Right atrium auricular region (tissue), 2 donors: ENCODE measurements at regions not wholly inside any gene's neighbourhood (a gene's known extent, or its start where the extent isn't known, plus 50 kb on each side); places are given as distances from the start of the nearest gene placed in this dataset.
"Not testable (repeated sequence)": the region's sequence is repeated elsewhere in the genome, so short reads cannot be mapped to it uniquely, and the experiment has no call there.

Experiments used
- DNase-seq: peaks from one replicate; pipeline ENCODE4 v3.0.0-alpha.2; 2019; ENCODE audit warnings: low spot score
- H3K27ac ChIP-seq, 2 donors: fragments of 200-600 bp; sonication (generic); 1 replicate in 1 of 2; 2 replicates in 1 of 2; pipeline ENCODE4 v1.5.1; 2016 to 2019
- H3K27me3 ChIP-seq, 2 donors: fragments of 200-600 bp; sonication (generic); one replicate each; pipeline versions ENCODE4 v1.5.1 to v1.6.0; 2017 to 2019
- H3K36me3 ChIP-seq: fragments of 200-600 bp; sonication (generic); one replicate; pipeline ENCODE4 v1.5.1; 2016
- H3K4me1 ChIP-seq, 2 donors: fragments of 200-600 bp; sonication (generic); one replicate each; pipeline versions ENCODE4 v1.5.1 to v1.6.0; 2017 to 2019
- H3K4me3 ChIP-seq, 2 donors: fragments of 200-600 bp; sonication (generic); 1 replicate in 1 of 2; 2 replicates in 1 of 2; pipeline ENCODE4 v1.5.1; 2017 to 2019; ENCODE audit warnings: mild to moderate bottlenecking in 1 of 2, moderate library complexity in 1 of 2
- H3K9me3 ChIP-seq, 2 donors: fragments of 200-600 bp; sonication (generic); one replicate each; pipeline ENCODE4 v1.5.1; 2019
- TF ChIP-seq, protein P1 (sequence below), 2 donors: fragments of 200-600 bp; sonication (generic); IDR thresholded peaks; one replicate each; pipeline ENCODE4 v1.5.1; 2019; ENCODE audit warnings: antibody characterized with exemption in 2 of 2

DNA sequence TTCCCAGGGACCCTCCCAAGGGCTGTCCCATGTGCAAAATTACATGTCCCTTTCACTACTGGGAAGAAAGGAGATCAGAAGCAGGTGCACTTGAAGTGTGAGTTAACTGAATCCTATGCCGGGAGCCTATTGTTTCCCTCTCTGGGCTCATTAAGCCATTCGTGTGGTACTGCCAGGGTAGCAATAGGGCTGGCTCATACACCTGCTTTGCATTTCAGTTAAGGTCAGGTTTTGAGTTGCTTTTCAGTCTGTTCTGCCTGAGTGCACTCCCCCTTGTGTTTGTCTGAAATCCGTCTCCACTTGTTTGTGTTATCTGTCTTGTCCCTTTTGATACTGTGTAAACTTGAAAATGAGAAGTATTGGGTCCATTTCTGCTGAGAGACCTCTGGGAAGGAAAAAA is 1232.6 kb upstream of the NRXN1 start:
- no peak for DNase-seq
- TF ChIP-seq, protein P1, sequence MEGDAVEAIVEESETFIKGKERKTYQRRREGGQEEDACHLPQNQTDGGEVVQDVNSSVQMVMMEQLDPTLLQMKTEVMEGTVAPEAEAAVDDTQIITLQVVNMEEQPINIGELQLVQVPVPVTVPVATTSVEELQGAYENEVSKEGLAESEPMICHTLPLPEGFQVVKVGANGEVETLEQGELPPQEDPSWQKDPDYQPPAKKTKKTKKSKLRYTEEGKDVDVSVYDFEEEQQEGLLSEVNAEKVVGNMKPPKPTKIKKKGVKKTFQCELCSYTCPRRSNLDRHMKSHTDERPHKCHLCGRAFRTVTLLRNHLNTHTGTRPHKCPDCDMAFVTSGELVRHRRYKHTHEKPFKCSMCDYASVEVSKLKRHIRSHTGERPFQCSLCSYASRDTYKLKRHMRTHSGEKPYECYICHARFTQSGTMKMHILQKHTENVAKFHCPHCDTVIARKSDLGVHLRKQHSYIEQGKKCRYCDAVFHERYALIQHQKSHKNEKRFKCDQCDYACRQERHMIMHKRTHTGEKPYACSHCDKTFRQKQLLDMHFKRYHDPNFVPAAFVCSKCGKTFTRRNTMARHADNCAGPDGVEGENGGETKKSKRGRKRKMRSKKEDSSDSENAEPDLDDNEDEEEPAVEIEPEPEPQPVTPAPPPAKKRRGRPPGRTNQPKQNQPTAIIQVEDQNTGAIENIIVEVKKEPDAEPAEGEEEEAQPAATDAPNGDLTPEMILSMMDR (IDR thresholded peaks at IDR 0.05) = no peak
- Histone ChIP-seq H3K27ac (no peak overlapping the region), H3K36me3 (no peaks in the 10 kb centered on the region), H3K4me1 (no peaks in the 10 kb centered on the region), H3K4me3 (no peak overlapping the region), H3K27me3 (no peaks in the 10 kb centered on the region), H3K9me3 (no peaks in the 10 kb centered on the region)

DNA sequence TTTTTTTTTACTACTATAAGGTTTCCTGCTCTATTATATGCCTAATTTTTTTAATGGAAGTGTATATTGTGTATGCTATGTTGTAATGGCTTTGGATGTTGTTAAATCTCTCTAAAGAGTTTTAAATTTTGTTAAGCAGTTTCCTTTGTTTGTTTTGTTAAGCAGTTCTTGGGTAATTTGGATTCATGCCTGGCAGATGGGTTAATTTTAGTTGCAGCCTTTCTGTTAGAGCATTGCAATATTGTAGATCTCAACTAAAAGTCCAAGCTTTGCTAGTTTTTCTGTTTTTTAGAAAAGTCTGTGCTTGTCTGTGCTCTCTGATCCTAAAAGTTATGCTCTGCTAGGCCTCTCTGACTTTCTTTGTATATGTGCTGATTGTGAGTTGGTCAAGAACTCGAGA is 1229.0 kb upstream of the NRXN1 start:
- no peaks in the 10 kb centered on the region for H3K27me3 ChIP-seq
- TF ChIP-seq, protein P1 (IDR thresholded peaks at IDR 0.05) = no peak
- no peaks in the 10 kb centered on the region for H3K9me3 ChIP-seq
- DNase-seq = no peak
- no peak overlapping the region for H3K27ac ChIP-seq
- H3K4me1 ChIP-seq = no peaks in the 10 kb centered on the region
- H3K4me3 ChIP-seq = no peak overlapping the region
- no peaks in the 10 kb centered on the region for H3K36me3 ChIP-seq

DNA sequence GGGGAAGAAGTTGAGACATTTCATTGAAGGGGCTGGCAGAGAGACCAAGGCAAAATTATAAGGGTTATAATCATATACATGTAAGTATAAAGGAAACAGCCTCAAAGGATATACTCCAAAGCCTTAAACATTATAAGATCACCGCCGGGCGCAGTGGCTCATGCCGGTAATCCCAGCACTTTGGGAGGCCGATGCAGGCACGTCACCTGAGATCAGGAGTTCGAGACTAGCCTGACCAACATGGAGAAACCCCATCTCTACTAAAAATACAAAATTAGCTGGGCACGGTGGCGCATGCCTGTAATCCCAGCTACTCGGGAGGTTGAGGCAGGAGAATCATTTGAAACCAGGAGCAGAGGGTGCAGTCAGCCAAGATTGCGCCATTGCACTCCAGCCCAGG is 1227.0 kb upstream of the NRXN1 start:
- H3K27ac ChIP-seq, H3K36me3 ChIP-seq, H3K4me3 ChIP-seq, H3K9me3 ChIP-seq, H3K27me3 ChIP-seq, H3K4me1 ChIP-seq, DNase-seq: not testable (repeated sequence)

DNA sequence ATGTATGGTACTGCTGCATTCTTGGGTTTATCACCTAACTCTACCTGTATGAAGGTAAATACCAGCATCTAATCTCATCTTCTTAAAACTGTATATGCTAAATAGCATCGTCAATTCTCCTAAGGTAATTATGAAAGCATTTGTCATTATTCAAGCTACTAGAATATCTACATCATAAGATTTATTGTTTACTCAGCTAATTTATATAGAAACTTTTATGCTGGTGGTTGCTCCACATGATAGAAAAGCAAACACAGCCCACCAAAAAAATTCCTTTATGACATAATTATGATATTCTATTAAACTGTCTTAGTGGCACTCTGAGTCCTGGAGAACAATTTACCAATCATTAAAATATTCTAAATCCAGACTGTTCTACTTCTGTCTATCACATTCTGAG is 1226.1 kb upstream of the NRXN1 start:
- DNase-seq = no peak

DNA sequence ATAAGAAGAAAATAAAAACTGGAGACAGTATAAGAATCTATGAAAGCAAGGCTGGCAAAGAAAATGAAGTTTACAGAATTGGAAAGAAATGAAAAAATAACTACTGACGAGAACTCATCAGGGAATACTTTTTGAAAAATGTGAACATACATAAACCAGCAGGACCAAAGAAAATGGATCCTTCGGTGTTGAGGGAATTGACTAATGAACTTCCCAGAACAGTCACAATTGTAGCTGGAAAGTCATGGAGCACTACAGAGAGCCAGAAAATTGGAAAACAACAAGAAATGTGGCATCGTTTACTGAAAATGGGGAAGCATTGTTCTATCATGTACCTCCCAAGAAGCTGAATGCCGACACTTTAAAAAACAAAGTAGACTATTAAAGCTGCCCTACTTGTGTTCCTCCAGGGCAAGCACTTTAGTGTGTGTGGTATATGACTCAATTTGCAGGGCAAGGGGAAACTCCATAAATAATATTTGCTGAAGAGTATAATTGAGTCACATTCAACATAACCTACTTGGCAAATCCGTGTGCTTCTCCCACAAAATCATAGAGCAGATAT is 1221.6 kb upstream of the NRXN1 start:
- Histone ChIP-seq H3K4me1 (no peaks in the 10 kb centered on the region), H3K4me3 (no peak overlapping the region), H3K9me3 (no peaks in the 10 kb centered on the region), H3K27ac (no peak overlapping the region), H3K27me3 (no peaks in the 10 kb centered on the region), H3K36me3 (no peaks in the 10 kb centered on the region)
- DNase-seq = no peak
- TF ChIP-seq, protein P1 (IDR thresholded peaks at IDR 0.05) = no peak

More for the DNA sequence above, 1226.1 kb upstream of the NRXN1 start:
- Histone ChIP-seq H3K27ac (no peak overlapping the region), H3K4me3 (no peak overlapping the region), H3K27me3 (no peaks in the 10 kb centered on the region), H3K36me3 (no peaks in the 10 kb centered on the region), H3K4me1 (no peaks in the 10 kb centered on the region), H3K9me3 (no peaks in the 10 kb centered on the region)
- TF ChIP-seq, protein P1 (IDR thresholded peaks at IDR 0.05) = no peak

DNA sequence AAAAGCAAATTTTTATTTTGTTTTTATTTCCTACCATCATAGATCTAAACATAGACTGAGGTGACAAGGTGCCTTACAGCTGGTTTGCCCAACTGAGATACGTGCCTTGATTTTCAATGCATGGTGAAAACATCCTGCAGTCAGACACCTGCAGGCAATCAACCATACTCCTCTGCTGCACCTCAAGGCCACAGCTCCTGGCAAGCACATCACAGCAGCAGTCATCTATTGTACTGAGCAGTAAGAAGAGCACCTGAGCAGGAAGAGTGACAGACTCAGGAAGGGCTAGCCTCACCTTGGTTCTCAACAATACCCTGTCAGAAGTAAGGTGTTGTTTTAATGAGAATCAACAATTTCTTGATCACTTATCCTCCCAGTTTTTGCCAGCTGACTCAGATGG is 1206.8 kb upstream of the NRXN1 start:
- H3K4me3 ChIP-seq = no peak overlapping the region

More for the DNA sequence above, 1206.8 kb upstream of the NRXN1 start:
- TF ChIP-seq, protein P1 (IDR thresholded peaks at IDR 0.05) = no peak
- H3K4me1 ChIP-seq = no peaks in the 10 kb centered on the region
- DNase-seq = no peak
- no peaks in the 10 kb centered on the region for H3K9me3 ChIP-seq
- H3K27ac ChIP-seq = no peak overlapping the region
- no peaks in the 10 kb centered on the region for H3K36me3 ChIP-seq
- H3K27me3 ChIP-seq = no peaks in the 10 kb centered on the region
